GM21528 (cell line): ENCODE measurements at regions not wholly inside any gene's neighbourhood (a gene's known extent, or its start where the extent isn't known, plus 50 kb on each side); places are given as distances from the start of the nearest gene placed in this dataset.
"Not testable (repeated sequence)": the region's sequence is repeated elsewhere in the genome, so short reads cannot be mapped to it uniquely, and the experiment has no call there.

Experiments
- ATAC-seq: cut with Tn5 transposase; IDR thresholded peaks from one replicate; pipeline ENCODE4 v1.9.1; 2021; ENCODE audit warnings: mild to moderate bottlenecking, moderate library complexity; ENCODE audit not compliant: unreplicated experiment, low FRiP score

DNA sequence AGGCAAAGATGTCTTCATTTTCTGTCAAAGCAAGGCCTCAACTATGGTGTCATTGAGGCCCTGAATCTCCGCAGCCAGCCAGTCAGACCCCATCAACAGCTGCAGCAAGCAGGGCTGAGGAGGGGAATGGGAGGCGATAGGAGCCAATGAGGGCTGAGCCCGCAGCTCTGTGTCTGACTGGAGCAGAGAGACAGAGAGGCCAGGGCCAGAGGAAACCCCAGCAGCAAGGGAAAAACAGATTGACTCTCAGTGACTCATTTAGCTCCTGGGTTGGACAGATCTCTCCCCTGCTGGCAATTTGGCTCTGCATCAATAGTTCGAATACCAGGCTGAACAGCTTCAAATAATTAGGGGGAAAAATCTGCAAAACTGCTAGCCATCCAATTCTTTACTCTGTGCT is 67.1 kb upstream of the NBPF11 start:
- ATAC-seq = not testable (repeated sequence)

DNA sequence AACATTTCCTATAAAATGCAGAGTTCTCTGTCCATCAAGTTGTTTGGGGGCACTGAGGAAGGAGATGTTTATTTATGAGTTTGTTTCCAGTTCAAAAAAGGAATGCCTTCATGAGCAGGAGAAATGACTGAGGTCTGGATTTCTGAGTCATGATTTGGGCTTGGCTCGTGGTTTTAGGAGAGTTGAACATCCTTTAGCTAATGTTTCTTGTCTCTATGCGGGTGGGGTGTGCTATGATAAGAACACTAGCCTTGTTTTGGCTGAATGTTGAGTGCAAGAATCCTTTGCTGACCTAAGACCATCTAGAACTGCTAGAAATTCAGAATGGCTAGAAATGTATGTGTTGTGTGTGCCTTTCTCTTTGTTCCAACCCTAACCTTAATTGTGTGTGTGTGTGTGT is 59.1 kb upstream of the NBPF11 start:
- ATAC-seq = not testable (repeated sequence)

DNA sequence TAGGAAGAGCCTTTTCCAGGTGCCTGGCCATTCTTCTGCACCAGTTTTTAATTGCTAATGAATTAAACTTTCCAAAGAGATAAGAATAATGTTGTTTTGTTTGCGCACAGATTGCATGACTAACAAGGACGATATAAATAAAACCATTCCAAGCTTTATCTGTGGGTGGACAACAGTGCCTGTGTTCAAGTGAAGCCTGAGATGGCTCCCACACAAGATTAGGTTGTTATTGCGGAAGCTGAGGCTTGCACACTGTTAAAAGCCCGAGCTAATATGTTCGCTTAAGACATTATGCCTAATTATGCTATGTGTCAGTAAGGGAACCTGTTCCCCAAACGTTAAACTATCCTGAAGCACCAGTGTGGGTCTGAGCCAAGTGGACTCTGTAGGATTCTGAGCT is 58.5 kb upstream of the NBPF11 start:
- ATAC-seq = not testable (repeated sequence)

DNA sequence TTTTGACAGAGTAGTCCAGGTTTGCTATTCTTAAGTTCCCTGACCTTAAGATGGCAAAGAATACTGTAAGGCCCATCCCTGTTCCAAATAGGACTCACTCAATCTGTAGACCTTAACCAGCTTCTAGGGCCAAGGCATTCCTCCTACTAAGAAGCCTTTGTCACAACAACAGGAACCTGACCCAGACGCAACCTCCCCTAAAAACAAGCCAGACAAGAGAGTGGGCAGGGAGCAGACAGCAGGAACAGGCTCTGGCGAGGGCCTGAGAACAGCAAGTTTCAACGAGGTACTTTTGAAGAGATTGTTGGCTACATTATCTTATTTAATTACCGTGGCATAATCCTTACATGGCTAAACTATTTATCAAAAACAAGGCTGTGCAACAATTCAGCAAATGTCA is 58.1 kb upstream of the NBPF11 start:
- ATAC-seq = not testable (repeated sequence)

DNA sequence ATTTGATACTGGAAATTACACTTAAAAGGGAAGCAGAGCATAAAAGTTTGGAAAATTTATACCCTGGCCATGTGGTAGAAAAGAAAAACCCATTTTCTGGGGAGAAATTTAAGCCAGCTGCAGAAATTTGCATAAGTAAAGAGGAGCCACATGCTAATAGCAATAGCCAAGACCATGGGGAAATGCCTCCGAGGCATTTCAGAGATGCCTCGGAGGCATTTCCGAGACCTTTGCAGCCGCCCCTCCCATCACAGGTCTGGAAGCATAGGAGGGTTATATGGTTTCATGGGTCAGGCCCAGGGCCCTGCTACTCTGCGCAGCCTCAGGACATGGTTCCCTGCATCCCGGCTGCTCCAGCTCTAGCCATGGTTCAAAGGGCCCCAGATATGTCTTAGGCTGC is 49.9 kb upstream of the NBPF11 start:
- not testable (repeated sequence) for ATAC-seq
